Uterus (tissue), 2 donors: ENCODE measurements at regions not wholly inside any gene's neighbourhood (a gene's known extent, or its start where the extent isn't known, plus 50 kb on each side); places are given as distances from the start of the nearest gene placed in this dataset.

ENCODE experiments used
- POLR2A ChIP-seq, 2 donors: fragments of 450-650 bp; IDR thresholded peaks; one replicate each; pipeline ENCODE4 v1.6.1; 2016; ENCODE audit warnings: antibody characterized with exemption in 2 of 2, mild to moderate bottlenecking in 1 of 2, moderate library complexity in 1 of 2
- TF ChIP-seq, protein P1 (sequence below), 4 experiments: fragments of 200-600 bp in 2 of 4; fragments of 450-650 bp in 2 of 4; sonication (generic) in 2 of 4; IDR thresholded peaks; one replicate each; pipeline ENCODE4 v1.5.1; 2016 to 2019; ENCODE audit warnings: antibody characterized with exemption in 4 of 4, mild to moderate bottlenecking in 2 of 4, moderate library complexity in 1 of 4

- TF ChIP-seq, protein P1, sequence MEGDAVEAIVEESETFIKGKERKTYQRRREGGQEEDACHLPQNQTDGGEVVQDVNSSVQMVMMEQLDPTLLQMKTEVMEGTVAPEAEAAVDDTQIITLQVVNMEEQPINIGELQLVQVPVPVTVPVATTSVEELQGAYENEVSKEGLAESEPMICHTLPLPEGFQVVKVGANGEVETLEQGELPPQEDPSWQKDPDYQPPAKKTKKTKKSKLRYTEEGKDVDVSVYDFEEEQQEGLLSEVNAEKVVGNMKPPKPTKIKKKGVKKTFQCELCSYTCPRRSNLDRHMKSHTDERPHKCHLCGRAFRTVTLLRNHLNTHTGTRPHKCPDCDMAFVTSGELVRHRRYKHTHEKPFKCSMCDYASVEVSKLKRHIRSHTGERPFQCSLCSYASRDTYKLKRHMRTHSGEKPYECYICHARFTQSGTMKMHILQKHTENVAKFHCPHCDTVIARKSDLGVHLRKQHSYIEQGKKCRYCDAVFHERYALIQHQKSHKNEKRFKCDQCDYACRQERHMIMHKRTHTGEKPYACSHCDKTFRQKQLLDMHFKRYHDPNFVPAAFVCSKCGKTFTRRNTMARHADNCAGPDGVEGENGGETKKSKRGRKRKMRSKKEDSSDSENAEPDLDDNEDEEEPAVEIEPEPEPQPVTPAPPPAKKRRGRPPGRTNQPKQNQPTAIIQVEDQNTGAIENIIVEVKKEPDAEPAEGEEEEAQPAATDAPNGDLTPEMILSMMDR (IDR thresholded peaks at IDR 0.05), result no peak
- no peak for TF ChIP-seq POLR2A (IDR thresholded peaks at IDR 0.05)
These were observed 319.2 kb downstream of the NSG2 start for GRCh38 chr5:174364676-174365075.
